ENCODE measurements at regions not wholly inside any gene's neighbourhood (a gene's known extent, or its start where the extent isn't known, plus 50 kb on each side); places are given as distances from the start of the nearest gene placed in this dataset.
"Not testable (repeated sequence)": the region's sequence is repeated elsewhere in the genome, so short reads cannot be mapped to it uniquely, and the experiment has no call there.

DNA sequence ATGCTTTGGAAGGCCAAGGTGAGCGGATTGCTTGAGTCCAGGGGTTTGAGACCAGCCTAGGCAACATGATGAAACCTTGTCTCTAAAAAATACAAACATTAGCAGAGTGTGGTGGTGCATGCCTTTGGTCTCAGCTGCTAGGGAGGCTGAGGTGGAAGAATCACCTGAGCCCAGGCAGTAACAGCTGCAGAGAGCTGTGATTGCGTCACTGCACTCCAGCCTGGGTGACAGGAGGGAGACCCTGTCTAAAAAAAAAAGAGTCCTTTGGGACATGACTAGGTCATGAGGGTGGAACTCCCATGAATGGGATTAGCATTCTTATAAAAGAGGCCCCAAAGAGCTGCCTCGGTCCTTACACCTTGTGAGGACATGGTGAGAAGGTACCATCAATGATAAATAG lies 436.0 kb upstream of the NR5A2 start:
- 83 to 88% methylated on average over 3 of the region's 3 CpGs for WGBS, 2 donors
- no peaks in the 10 kb centered on the region for H3K4me1 ChIP-seq (ENCODE audit: control insufficient read depth in 2 of 2, insufficient read depth in 2 of 2, low read length in 1 of 2)
- no peak overlapping the region for H3K4me3 ChIP-seq (ENCODE audit: low read depth in 1 of 2, low read length in 2 of 2)
- H3K36me3 ChIP-seq (ENCODE audit: control insufficient read depth in 2 of 2, insufficient read depth in 2 of 2, low read length in 1 of 2) = no peaks in the 10 kb centered on the region
- no peaks in the 10 kb centered on the region for H3K9me3 ChIP-seq (ENCODE audit: control insufficient read depth in 2 of 2, insufficient read depth in 1 of 2, low read depth in 1 of 2, low read length in 1 of 2)
- no peaks in the 10 kb centered on the region for H3K27me3 ChIP-seq (ENCODE audit: control insufficient read depth in 1 of 2, insufficient read depth in 2 of 2, low read length in 2 of 2)
- H3K27ac ChIP-seq (ENCODE audit: low read depth in 2 of 2, low read length in 1 of 2) = no peak overlapping the region

DNA sequence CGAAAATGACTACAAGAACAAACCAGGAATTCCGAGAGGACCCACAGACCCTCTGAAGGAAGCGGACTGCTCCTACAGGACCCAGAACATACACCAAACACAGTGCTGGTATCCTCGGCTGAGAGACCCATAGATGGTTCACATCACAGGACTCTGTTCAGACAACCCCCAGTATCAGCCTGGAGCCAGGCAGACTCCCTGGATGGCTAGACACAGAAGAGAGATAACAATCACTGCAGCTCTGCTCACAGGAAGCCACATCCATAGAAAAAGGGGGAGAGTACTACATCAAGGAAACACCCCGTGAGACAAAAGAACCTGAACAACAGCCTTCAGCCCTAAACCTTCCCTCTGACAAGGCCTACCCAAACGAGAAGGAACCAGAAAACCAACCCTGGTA lies 434.0 kb upstream of the NR5A2 start:
- Histone ChIP-seq H3K4me1 (ENCODE audit: control insufficient read depth in 2 of 2, insufficient read depth in 2 of 2, low read length in 1 of 2) (no peaks in the 10 kb centered on the region), H3K27ac (ENCODE audit: low read depth in 2 of 2, low read length in 1 of 2) (no peak overlapping the region), H3K36me3 (ENCODE audit: control insufficient read depth in 2 of 2, insufficient read depth in 2 of 2, low read length in 1 of 2) (no peaks in the 10 kb centered on the region), H3K9me3 (ENCODE audit: control insufficient read depth in 2 of 2, insufficient read depth in 1 of 2, low read depth in 1 of 2, low read length in 1 of 2) (no peaks in the 10 kb centered on the region), H3K4me3 (ENCODE audit: low read depth in 1 of 2, low read length in 2 of 2) (no peak overlapping the region), H3K27me3 (ENCODE audit: control insufficient read depth in 1 of 2, insufficient read depth in 2 of 2, low read length in 2 of 2) (no peaks in the 10 kb centered on the region)
- 74 to 80% methylated on average over 6 of the region's 6 CpGs for WGBS, 2 donors

DNA sequence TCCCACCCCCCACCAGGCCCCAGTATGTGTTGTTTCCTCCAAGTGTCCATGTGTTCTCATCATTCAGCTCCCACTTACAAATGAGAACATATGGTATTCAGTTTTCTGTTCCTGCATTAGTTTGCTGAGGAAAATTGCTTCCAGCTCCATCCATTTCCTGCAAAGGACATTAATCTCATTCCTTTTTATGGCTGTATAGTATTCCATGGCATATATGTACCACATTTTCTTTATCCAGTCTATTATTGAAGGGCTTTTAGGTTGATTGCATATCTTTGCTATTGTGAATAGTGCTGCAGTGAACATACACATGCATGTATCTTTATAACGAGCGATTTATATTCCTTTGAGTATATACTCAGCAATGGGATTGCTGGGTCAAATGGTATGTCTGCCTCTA lies 431.1 kb upstream of the NR5A2 start:
- 96 to 98% methylated on average over 2 of the region's 2 CpGs for WGBS, 2 donors
- not testable (repeated sequence) for H3K27ac ChIP-seq (ENCODE audit: low read depth in 2 of 2, low read length in 1 of 2); H3K9me3 ChIP-seq (ENCODE audit: control insufficient read depth in 2 of 2, insufficient read depth in 1 of 2, low read depth in 1 of 2, low read length in 1 of 2); H3K4me3 ChIP-seq (ENCODE audit: low read depth in 1 of 2, low read length in 2 of 2); H3K4me1 ChIP-seq (ENCODE audit: control insufficient read depth in 2 of 2, insufficient read depth in 2 of 2, low read length in 1 of 2); H3K27me3 ChIP-seq (ENCODE audit: control insufficient read depth in 1 of 2, insufficient read depth in 2 of 2, low read length in 2 of 2); H3K36me3 ChIP-seq (ENCODE audit: control insufficient read depth in 2 of 2, insufficient read depth in 2 of 2, low read length in 1 of 2)

DNA sequence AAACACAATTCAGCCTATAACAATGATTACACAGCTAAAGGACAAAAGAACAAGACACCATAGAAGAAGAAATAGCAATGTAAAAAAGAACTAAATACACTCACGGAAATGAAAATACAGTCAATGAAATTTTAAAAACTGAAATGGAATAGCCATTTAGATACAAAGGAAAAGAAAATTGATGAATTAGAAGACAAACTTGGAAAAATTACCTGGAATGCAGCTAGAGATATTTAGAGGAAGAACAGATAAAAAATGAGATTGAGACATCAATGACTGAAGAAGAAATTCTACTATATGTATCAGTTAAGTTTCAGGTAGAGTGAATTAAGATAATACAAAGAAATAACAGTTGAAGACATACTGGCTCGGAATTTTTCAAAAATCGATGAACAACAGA lies 430.4 kb upstream of the NR5A2 start:
- no peak overlapping the region for H3K27ac ChIP-seq (ENCODE audit: low read depth in 2 of 2, low read length in 1 of 2)
- 74 to 89% methylated on average over 3 of the region's 3 CpGs for WGBS, 2 donors
- H3K9me3 ChIP-seq (ENCODE audit: control insufficient read depth in 2 of 2, insufficient read depth in 1 of 2, low read depth in 1 of 2, low read length in 1 of 2) = peaks cover 0 to 3% of the 10 kb centered on the region in 2 donors
- no peaks in the 10 kb centered on the region for H3K36me3 ChIP-seq (ENCODE audit: control insufficient read depth in 2 of 2, insufficient read depth in 2 of 2, low read length in 1 of 2)
- no peak overlapping the region for H3K4me3 ChIP-seq (ENCODE audit: low read depth in 1 of 2, low read length in 2 of 2)
- no peaks in the 10 kb centered on the region for H3K4me1 ChIP-seq (ENCODE audit: control insufficient read depth in 2 of 2, insufficient read depth in 2 of 2, low read length in 1 of 2)
- H3K27me3 ChIP-seq (ENCODE audit: control insufficient read depth in 1 of 2, insufficient read depth in 2 of 2, low read length in 2 of 2) = no peaks in the 10 kb centered on the region

DNA sequence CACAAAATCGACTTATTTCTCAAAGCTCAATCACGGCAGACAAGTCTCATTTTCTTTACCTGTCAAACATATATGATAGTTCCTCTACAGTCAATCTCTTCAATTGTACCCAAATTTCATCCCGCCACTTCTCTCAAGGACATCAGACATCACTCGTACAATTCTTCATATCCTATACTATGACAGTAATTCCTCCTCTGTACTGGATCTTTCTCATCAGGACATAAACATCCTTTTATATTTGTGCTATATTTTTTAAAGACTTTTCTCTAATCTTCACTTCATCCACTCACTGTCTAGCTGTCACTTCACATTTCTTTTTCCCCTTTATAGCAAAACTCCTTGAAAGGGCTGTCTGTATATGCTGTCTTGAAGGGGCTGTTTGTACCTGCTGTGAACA lies 419.1 kb upstream of the NR5A2 start:
- Histone ChIP-seq H3K4me3 (ENCODE audit: low read depth in 1 of 2, low read length in 2 of 2) (no peak overlapping the region), H3K27me3 (ENCODE audit: control insufficient read depth in 1 of 2, insufficient read depth in 2 of 2, low read length in 2 of 2) (no peaks in the 10 kb centered on the region), H3K27ac (ENCODE audit: low read depth in 2 of 2, low read length in 1 of 2) (no peak overlapping the region), H3K9me3 (ENCODE audit: control insufficient read depth in 2 of 2, insufficient read depth in 1 of 2, low read depth in 1 of 2, low read length in 1 of 2) (no peaks in the 10 kb centered on the region), H3K4me1 (ENCODE audit: control insufficient read depth in 2 of 2, insufficient read depth in 2 of 2, low read length in 1 of 2) (no peaks in the 10 kb centered on the region), H3K36me3 (ENCODE audit: control insufficient read depth in 2 of 2, insufficient read depth in 2 of 2, low read length in 1 of 2) (no peaks in the 10 kb centered on the region)
- WGBS, 2 donors = 88 to 91% methylated on average over 4 of the region's 4 CpGs

DNA sequence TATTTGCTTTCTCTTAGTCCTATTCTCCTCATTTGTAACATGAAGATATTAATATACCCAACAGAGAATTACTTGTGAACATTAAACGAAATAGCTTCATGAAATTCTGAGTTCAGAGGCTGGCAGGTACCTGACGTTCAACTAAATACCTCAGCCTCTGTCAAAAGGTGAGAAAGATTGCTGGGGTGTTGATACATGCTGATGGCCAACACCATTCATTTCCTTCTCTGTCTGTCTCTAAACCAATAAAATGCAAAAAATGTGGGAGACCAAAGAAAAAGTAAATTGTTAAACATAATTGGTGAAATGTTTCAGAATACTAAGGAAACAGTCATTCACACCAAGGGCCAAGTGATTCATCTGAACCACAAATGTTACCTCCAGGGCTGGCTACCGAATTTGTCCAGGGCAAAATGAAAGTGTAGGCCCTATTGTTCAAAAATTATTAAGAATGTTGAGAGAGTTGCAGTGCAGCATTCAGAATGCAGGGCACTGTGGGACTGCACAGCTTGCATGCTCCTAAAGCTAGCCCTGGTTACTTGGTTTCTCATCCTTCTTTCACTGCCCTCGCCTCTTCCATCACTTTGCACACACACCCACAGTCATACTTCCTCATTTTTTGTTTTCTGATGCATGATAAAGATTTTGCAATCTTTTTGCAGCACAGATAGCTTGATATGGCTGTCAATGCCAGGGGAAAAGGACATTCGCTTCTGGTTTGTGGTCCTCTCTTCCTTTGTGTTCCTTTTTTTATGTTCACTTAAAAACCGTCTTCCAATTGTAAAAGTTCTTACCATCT lies 414.3 kb upstream of the NR5A2 start:
- Histone ChIP-seq H3K27me3 (ENCODE audit: control insufficient read depth in 1 of 2, insufficient read depth in 2 of 2, low read length in 2 of 2) (no peaks in the 10 kb centered on the region), H3K4me3 (ENCODE audit: low read depth in 1 of 2, low read length in 2 of 2) (no peak overlapping the region), H3K4me1 (ENCODE audit: control insufficient read depth in 2 of 2, insufficient read depth in 2 of 2, low read length in 1 of 2) (no peaks in the 10 kb centered on the region), H3K9me3 (ENCODE audit: control insufficient read depth in 2 of 2, insufficient read depth in 1 of 2, low read depth in 1 of 2, low read length in 1 of 2) (no peaks in the 10 kb centered on the region), H3K36me3 (ENCODE audit: control insufficient read depth in 2 of 2, insufficient read depth in 2 of 2, low read length in 1 of 2) (no peaks in the 10 kb centered on the region), H3K27ac (ENCODE audit: low read depth in 2 of 2, low read length in 1 of 2) (no peak overlapping the region)
- 59 to 67% methylated on average over 6 of the region's 6 CpGs for WGBS, 2 donors

DNA sequence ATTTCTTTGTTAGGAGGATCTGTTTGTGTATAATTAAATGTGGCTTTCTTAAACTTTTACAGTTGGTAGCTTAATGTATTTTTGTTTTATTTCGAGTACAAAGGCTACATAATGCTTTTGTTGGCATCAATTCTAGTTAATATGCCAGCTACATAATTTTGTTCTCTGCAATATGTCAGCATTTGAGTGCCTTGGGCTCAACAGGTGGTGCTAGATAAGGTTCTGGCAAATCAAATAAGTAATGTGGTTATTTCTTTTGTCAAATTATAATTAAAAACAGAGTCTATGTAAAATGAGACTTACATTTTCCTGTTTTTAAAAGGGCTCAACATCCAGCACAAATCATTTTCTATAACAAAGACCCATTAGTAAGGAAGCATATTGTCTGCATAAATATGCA lies 410.6 kb upstream of the NR5A2 start:
- 9 to 19% methylated on average over 1 of the region's 1 CpG for WGBS, 2 donors
- H3K4me3 ChIP-seq (ENCODE audit: low read depth in 1 of 2, low read length in 2 of 2) = no peak overlapping the region
- H3K9me3 ChIP-seq (ENCODE audit: control insufficient read depth in 2 of 2, insufficient read depth in 1 of 2, low read depth in 1 of 2, low read length in 1 of 2) = no peaks in the 10 kb centered on the region
- no peaks in the 10 kb centered on the region for H3K4me1 ChIP-seq (ENCODE audit: control insufficient read depth in 2 of 2, insufficient read depth in 2 of 2, low read length in 1 of 2)
- no peak overlapping the region for H3K27ac ChIP-seq (ENCODE audit: low read depth in 2 of 2, low read length in 1 of 2)
- H3K36me3 ChIP-seq (ENCODE audit: control insufficient read depth in 2 of 2, insufficient read depth in 2 of 2, low read length in 1 of 2) = no peaks in the 10 kb centered on the region
- no peaks in the 10 kb centered on the region for H3K27me3 ChIP-seq (ENCODE audit: control insufficient read depth in 1 of 2, insufficient read depth in 2 of 2, low read length in 2 of 2)

DNA sequence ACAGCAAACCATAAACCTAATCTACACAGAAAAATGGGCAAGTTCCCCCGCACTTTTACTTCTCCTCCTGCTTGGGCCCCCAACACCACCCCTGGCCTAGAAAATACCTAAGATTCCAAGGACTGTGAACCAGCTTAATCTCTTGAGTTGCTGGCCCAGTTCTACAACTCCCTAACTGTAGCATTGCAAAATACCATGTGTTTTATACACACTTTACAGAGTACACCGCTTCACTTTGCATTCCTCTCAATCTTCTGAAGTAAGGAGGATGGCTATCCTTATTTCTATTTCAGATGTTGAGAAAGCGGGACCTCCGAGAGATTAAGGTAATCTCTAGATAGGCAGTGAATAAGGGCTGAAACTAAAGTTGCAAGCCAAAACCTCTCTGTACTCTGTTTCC lies 408.3 kb upstream of the NR5A2 start:
- Histone ChIP-seq H3K4me1 (ENCODE audit: control insufficient read depth in 2 of 2, insufficient read depth in 2 of 2, low read length in 1 of 2) (no peaks in the 10 kb centered on the region), H3K4me3 (ENCODE audit: low read depth in 1 of 2, low read length in 2 of 2) (no peak overlapping the region), H3K9me3 (ENCODE audit: control insufficient read depth in 2 of 2, insufficient read depth in 1 of 2, low read depth in 1 of 2, low read length in 1 of 2) (no peaks in the 10 kb centered on the region), H3K27me3 (ENCODE audit: control insufficient read depth in 1 of 2, insufficient read depth in 2 of 2, low read length in 2 of 2) (no peaks in the 10 kb centered on the region), H3K36me3 (ENCODE audit: control insufficient read depth in 2 of 2, insufficient read depth in 2 of 2, low read length in 1 of 2) (no peaks in the 10 kb centered on the region), H3K27ac (ENCODE audit: low read depth in 2 of 2, low read length in 1 of 2) (no peak overlapping the region)
- WGBS, 2 donors = 84 to 89% methylated on average over 4 of the region's 4 CpGs

DNA sequence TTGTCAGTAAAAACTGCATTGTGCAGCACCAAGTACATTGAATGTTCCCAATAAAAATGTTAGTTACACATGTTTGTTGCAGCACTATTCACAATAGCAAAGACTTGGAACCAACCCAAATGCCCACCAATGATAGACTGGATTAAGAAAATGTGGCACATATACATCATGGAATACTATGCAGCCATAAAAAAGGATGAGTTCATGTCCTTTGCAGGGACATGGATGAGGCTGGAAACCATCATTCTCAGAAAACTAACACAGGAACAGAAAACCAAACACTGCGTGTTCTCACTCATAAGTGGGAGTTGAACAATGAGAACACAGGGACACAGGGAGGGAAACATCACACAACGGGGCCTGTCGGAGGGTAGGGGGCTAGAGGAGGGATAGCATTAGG lies 401.3 kb upstream of the NR5A2 start:
- WGBS, 2 donors = 88 to 93% methylated on average over 3 of the region's 3 CpGs

DNA sequence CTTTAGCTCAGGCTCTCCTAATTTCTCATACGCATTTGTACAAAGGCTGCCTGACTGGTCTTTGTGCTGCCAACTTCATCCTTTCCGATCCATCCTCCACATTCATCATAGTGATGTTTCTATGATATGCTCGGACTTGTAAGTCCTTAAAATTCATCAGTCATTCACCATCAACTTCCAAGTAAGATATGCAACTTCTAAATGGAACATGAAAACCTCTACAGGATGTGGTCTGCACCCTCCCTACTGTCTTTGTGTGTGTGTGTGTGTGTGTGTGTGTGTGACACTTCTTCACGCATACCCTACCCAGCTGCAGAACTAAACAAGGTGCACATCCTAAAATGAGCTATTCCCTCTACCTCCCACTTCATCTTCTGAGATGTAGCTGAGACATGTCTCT lies 397.9 kb upstream of the NR5A2 start:
- H3K27ac ChIP-seq (ENCODE audit: low read depth in 2 of 2, low read length in 1 of 2) = no peak overlapping the region
- no peaks in the 10 kb centered on the region for H3K4me1 ChIP-seq (ENCODE audit: control insufficient read depth in 2 of 2, insufficient read depth in 2 of 2, low read length in 1 of 2)
- no peaks in the 10 kb centered on the region for H3K27me3 ChIP-seq (ENCODE audit: control insufficient read depth in 1 of 2, insufficient read depth in 2 of 2, low read length in 2 of 2)
- no peaks in the 10 kb centered on the region for H3K9me3 ChIP-seq (ENCODE audit: control insufficient read depth in 2 of 2, insufficient read depth in 1 of 2, low read depth in 1 of 2, low read length in 1 of 2)
- 73% methylated on average over 4 of the region's 4 CpGs for WGBS, 2 donors
- H3K4me3 ChIP-seq (ENCODE audit: low read depth in 1 of 2, low read length in 2 of 2) = no peak overlapping the region
- no peaks in the 10 kb centered on the region for H3K36me3 ChIP-seq (ENCODE audit: control insufficient read depth in 2 of 2, insufficient read depth in 2 of 2, low read length in 1 of 2)

More for the DNA sequence above, 401.3 kb upstream of the NR5A2 start:
- not testable (repeated sequence) for H3K36me3 ChIP-seq (ENCODE audit: control insufficient read depth in 2 of 2, insufficient read depth in 2 of 2, low read length in 1 of 2); H3K27ac ChIP-seq (ENCODE audit: low read depth in 2 of 2, low read length in 1 of 2); H3K9me3 ChIP-seq (ENCODE audit: control insufficient read depth in 2 of 2, insufficient read depth in 1 of 2, low read depth in 1 of 2, low read length in 1 of 2); H3K27me3 ChIP-seq (ENCODE audit: control insufficient read depth in 1 of 2, insufficient read depth in 2 of 2, low read length in 2 of 2); H3K4me3 ChIP-seq (ENCODE audit: low read depth in 1 of 2, low read length in 2 of 2); H3K4me1 ChIP-seq (ENCODE audit: control insufficient read depth in 2 of 2, insufficient read depth in 2 of 2, low read length in 1 of 2)

Measured in esophagus (tissue), 2 donors.